Aorta (tissue), 5 donors: ENCODE measurements at regions not wholly inside any gene's neighbourhood (a gene's known extent, or its start where the extent isn't known, plus 50 kb on each side); places are given as distances from the start of the nearest gene placed in this dataset.

Experiments
- ATAC-seq: fragments of 200-7000 bp; cut with Tn5 transposase; one replicate; pipeline ENCODE4 v1.9.1; 2022; ENCODE audit warnings: moderate library complexity; ENCODE audit not compliant: low FRiP score
- DNase-seq, 2 donors: peaks; one replicate each; pipeline ENCODE4 v3.0.0-alpha.2; 2020
- H3K27ac ChIP-seq, 2 donors: one replicate each; pipeline ENCODE4 v1.5.1; 2013; ENCODE audit warnings: low read length in 2 of 2, mild to moderate bottlenecking in 2 of 2, moderate library complexity in 2 of 2, control low read depth in 1 of 2, inconsistent platforms in 1 of 2, low read depth in 1 of 2
- H3K27me3 ChIP-seq, 2 donors: one replicate each; pipeline ENCODE4 v1.6.1; 2013; ENCODE audit warnings: control low read depth in 1 of 2, low read length in 1 of 2, mild to moderate bottlenecking in 1 of 2, moderate library complexity in 1 of 2; ENCODE audit not compliant: insufficient read depth in 2 of 2, control insufficient read depth in 1 of 2
- H3K36me3 ChIP-seq, 2 donors: one replicate each; pipeline ENCODE4 v1.6.1; 2013; ENCODE audit warnings: control low read depth in 1 of 2, low read length in 1 of 2, mild to moderate bottlenecking in 1 of 2; ENCODE audit not compliant: insufficient read depth in 2 of 2, control insufficient read depth in 1 of 2
- H3K4me1 ChIP-seq, 2 donors: one replicate each; pipeline ENCODE4 v1.6.1; 2013; ENCODE audit warnings: low read length in 2 of 2, control low read depth in 1 of 2, mild to moderate bottlenecking in 1 of 2, moderate library complexity in 1 of 2; ENCODE audit not compliant: insufficient read depth in 2 of 2, control insufficient read depth in 1 of 2
- H3K4me3 ChIP-seq, 2 donors: one replicate each; pipeline ENCODE4 v1.5.1; 2013; ENCODE audit warnings: low read length in 2 of 2, control low read depth in 1 of 2, mild to moderate bottlenecking in 1 of 2
- H3K9me3 ChIP-seq: one replicate; pipeline ENCODE4 v1.6.1; 2013; ENCODE audit warnings: mild to moderate bottlenecking, low read length; ENCODE audit not compliant: control insufficient read depth
- WGBS, 2 donors: extraction: QIAGEN DNeasy Blood & Tissue Kit; methylation state at CpG; one replicate each; pipeline ENCODE4 v1.1.7; 2013; 5-methylcytosine and 5-hydroxymethylcytosine counted together
- intact Hi-C, 2 donors: fragments of 100-400 bp; cut with DNase I; formaldehyde crosslinking; loops; one replicate each; pipeline versions ENCODE4 v1.14.2 to v1.15.0; 2022
- donor health status: healthy with polysubstance abuse.
- donor health status: Bipolar disorder and iron deficiency.
- donor health status: DM: no; HTN: no; CAD: no.
- donor health status: DM: no; HTN: no; CAD: no.
- donor health status: DM: yes; HTN: yes; CAD: no.

GRCh38 chr9:14466828-14467227, 152.9 kb upstream of the NFIB start:
- H3K27me3 ChIP-seq: no peaks in the 10 kb centered on the region
- H3K4me3 ChIP-seq: no peak overlapping the region
- DNase-seq: no peak
- 86 to 87% methylated on average over 4 of the region's 4 CpGs for WGBS, 2 donors
- H3K36me3 ChIP-seq: no peaks in the 10 kb centered on the region
- intact Hi-C loops: no loop called here
- H3K9me3 ChIP-seq: no peaks in the 10 kb centered on the region
- ATAC-seq: no peak
- no peaks in the 10 kb centered on the region for H3K4me1 ChIP-seq
- H3K27ac ChIP-seq: no peak overlapping the region

- intact Hi-C loops: no loop called here
- Histone ChIP-seq H3K4me1 (no peaks in the 10 kb centered on the region), H3K9me3 (no peaks in the 10 kb centered on the region), H3K27me3 (no peaks in the 10 kb centered on the region), H3K36me3 (no peaks in the 10 kb centered on the region), H3K27ac (no peak overlapping the region), H3K4me3 (no peak overlapping the region)
- ATAC-seq (no peak), DNase-seq (no peak)
- 76 to 84% methylated on average over 7 of the region's 7 CpGs for whole genome bisulfite sequencing, 2 donors
Observed at GRCh38 chr9:14466429-14466818, 152.5 kb upstream of the NFIB start.

GRCh38 chr9:14462950-14463349, 149.0 kb upstream of the NFIB start:
- DNase-seq (no peak), ATAC-seq (no peak)
- no peak overlapping the region for H3K4me3 ChIP-seq
- no peaks in the 10 kb centered on the region for H3K4me1 ChIP-seq
- no peaks in the 10 kb centered on the region for H3K27me3 ChIP-seq
- intact Hi-C loops: no loop called here
- no peaks in the 10 kb centered on the region for H3K9me3 ChIP-seq
- no peak overlapping the region for H3K27ac ChIP-seq
- 91 to 92% methylated on average over 1 of the region's 1 CpG for WGBS, 2 donors
- H3K36me3 ChIP-seq: no peaks in the 10 kb centered on the region

GRCh38 chr9:14455243-14455642, 141.3 kb upstream of the NFIB start:
- Histone ChIP-seq H3K4me1 (no peaks in the 10 kb centered on the region), H3K27me3 (no peaks in the 10 kb centered on the region), H3K36me3 (no peaks in the 10 kb centered on the region), H3K4me3 (no peak overlapping the region), H3K9me3 (no peaks in the 10 kb centered on the region), H3K27ac (no peak overlapping the region)
- intact Hi-C loops: no loop called here
- 87 to 91% methylated on average over 2 of the region's 2 CpGs for WGBS, 2 donors
- DNase-seq: no peak
- no peak for ATAC-seq

- Histone ChIP-seq H3K4me1 (no peaks in the 10 kb centered on the region), H3K4me3 (no peak overlapping the region), H3K36me3 (no peaks in the 10 kb centered on the region), H3K27me3 (no peaks in the 10 kb centered on the region), H3K27ac (no peak overlapping the region), H3K9me3 (no peaks in the 10 kb centered on the region)
- ATAC-seq (no peak), DNase-seq (no peak)
- intact Hi-C loops: no loop called here
Observed at GRCh38 chr9:14453286-14453685, 139.3 kb upstream of the NFIB start.

- no peak overlapping the region for H3K27ac ChIP-seq
- no peaks in the 10 kb centered on the region for H3K4me1 ChIP-seq
- DNase-seq (no peak), ATAC-seq (no peak)
- 40 to 44% methylated on average over 1 of the region's 1 CpG for WGBS, 2 donors
- no peaks in the 10 kb centered on the region for H3K27me3 ChIP-seq
- intact Hi-C loops: no loop called here
- no peak overlapping the region for H3K4me3 ChIP-seq
- H3K9me3 ChIP-seq: no peaks in the 10 kb centered on the region
- no peaks in the 10 kb centered on the region for H3K36me3 ChIP-seq
Observed at GRCh38 chr9:14452539-14452938, 138.6 kb upstream of the NFIB start.

GRCh38 chr9:14451949-14452348, 138.0 kb upstream of the NFIB start:
- 68 to 70% methylated on average over 4 of the region's 4 CpGs for WGBS, 2 donors
- intact Hi-C loops: no loop called here
- Histone ChIP-seq H3K27ac (no peak overlapping the region), H3K9me3 (no peaks in the 10 kb centered on the region), H3K27me3 (no peaks in the 10 kb centered on the region), H3K4me1 (no peaks in the 10 kb centered on the region), H3K4me3 (no peak overlapping the region), H3K36me3 (no peaks in the 10 kb centered on the region)
- DNase-seq: no peak
- no peak for ATAC-seq

GRCh38 chr9:14447103-14447502, 133.2 kb upstream of the NFIB start:
- ATAC-seq (no peak), DNase-seq (no peak)
- no peak overlapping the region for H3K4me3 ChIP-seq
- no peaks in the 10 kb centered on the region for H3K9me3 ChIP-seq
- H3K27me3 ChIP-seq: no peaks in the 10 kb centered on the region
- no peaks in the 10 kb centered on the region for H3K4me1 ChIP-seq
- intact Hi-C loops: no loop called here
- 72 to 73% methylated on average over 3 of the region's 3 CpGs for WGBS, 2 donors
- no peaks in the 10 kb centered on the region for H3K36me3 ChIP-seq
- no peak overlapping the region for H3K27ac ChIP-seq

- Histone ChIP-seq H3K9me3 (no peaks in the 10 kb centered on the region), H3K36me3 (no peaks in the 10 kb centered on the region), H3K4me1 (no peaks in the 10 kb centered on the region), H3K27me3 (no peaks in the 10 kb centered on the region), H3K4me3 (no peak overlapping the region), H3K27ac (no peak overlapping the region)
- ATAC-seq (no peak), DNase-seq (no peak)
- intact Hi-C loops: no loop called here
- 93 to 98% methylated on average over 3 of the region's 3 CpGs for WGBS, 2 donors
Observed at GRCh38 chr9:14445946-14446345, 132.0 kb upstream of the NFIB start.
